ENCODE measurements at regions not wholly inside any gene's neighbourhood (a gene's known extent, or its start where the extent isn't known, plus 50 kb on each side); places are given as distances from the start of the nearest gene placed in this dataset.

- no peak for TF ChIP-seq CTCF (conservative IDR thresholded peaks at IDR 0.05; ENCODE audit: low read depth, low read length)
- no peak for DNase-seq (ENCODE audit: low read depth)
- H3K4me3 ChIP-seq (ENCODE audit: low read depth, low read length): no peak overlapping the region
Measured at GRCh38 chr7:136348542-136349192, 371.5 kb upstream of the MTPN start.

- DNase-seq (ENCODE audit: low read depth): no peak
- H3K4me3 ChIP-seq (ENCODE audit: low read depth, low read length): no peak overlapping the region
- no peak for TF ChIP-seq CTCF (conservative IDR thresholded peaks at IDR 0.05; ENCODE audit: low read depth, low read length)
Measured at GRCh38 chr7:136348142-136348541, 371.0 kb upstream of the MTPN start.

- no peak for TF ChIP-seq CTCF (conservative IDR thresholded peaks at IDR 0.05; ENCODE audit: low read depth, low read length)
- no peak overlapping the region for H3K4me3 ChIP-seq (ENCODE audit: low read depth, low read length)
- no peak for DNase-seq (ENCODE audit: low read depth)
Measured at GRCh38 chr7:136347488-136347887, 370.3 kb upstream of the MTPN start.

- no peak for TF ChIP-seq CTCF (conservative IDR thresholded peaks at IDR 0.05; ENCODE audit: low read depth, low read length)
- DNase-seq (ENCODE audit: low read depth): no peak
- no peak overlapping the region for H3K4me3 ChIP-seq (ENCODE audit: low read depth, low read length)
Measured at GRCh38 chr7:136342251-136342650, 365.1 kb upstream of the MTPN start.

- no peak for DNase-seq (ENCODE audit: low read depth)
- H3K4me3 ChIP-seq (ENCODE audit: low read depth, low read length): no peak overlapping the region
- no peak for TF ChIP-seq CTCF (conservative IDR thresholded peaks at IDR 0.05; ENCODE audit: low read depth, low read length)
Measured at GRCh38 chr7:136339464-136339863, 362.3 kb upstream of the MTPN start.

- TF ChIP-seq CTCF (conservative IDR thresholded peaks at IDR 0.05; ENCODE audit: low read depth, low read length): no peak
- no peak for DNase-seq (ENCODE audit: low read depth)
Measured at GRCh38 chr7:136336932-136337331, 359.8 kb upstream of the MTPN start.

GRCh38 chr7:136333636-136334035 is 356.5 kb upstream of the MTPN start:
- no peak for DNase-seq (ENCODE audit: low read depth)
- H3K4me3 ChIP-seq (ENCODE audit: low read depth, low read length): no peak overlapping the region
- TF ChIP-seq CTCF (conservative IDR thresholded peaks at IDR 0.05; ENCODE audit: low read depth, low read length): no peak

More at GRCh38 chr7:136336932-136337331, 359.8 kb upstream of the MTPN start:
- H3K4me3 ChIP-seq (ENCODE audit: low read depth, low read length): no peak overlapping the region
